Neural cell (in vitro differentiated cells): ENCODE measurements at regions not wholly inside any gene's neighbourhood (a gene's known extent, or its start where the extent isn't known, plus 50 kb on each side); places are given as distances from the start of the nearest gene placed in this dataset.

ENCODE experiments used
- EP300 ChIP-seq: fragments of 450-650 bp; conservative IDR thresholded peaks from 2 replicates; pipeline ENCODE4 v1.6.1; 2014; ENCODE audit warnings: antibody characterized with exemption, mild to moderate bottlenecking, moderate library complexity; ENCODE audit not compliant: poor library complexity, severe bottlenecking
- EZH2 ChIP-seq: fragments of 200-600, 300-800 bp; shearing (Covaris generic), sonication (generic); IDR thresholded peaks from 2 replicates; pipeline ENCODE4 v1.6.1; 2014; ENCODE audit warnings: antibody characterized with exemption, low read length, borderline replicate concordance, mild to moderate bottlenecking; ENCODE audit not compliant: insufficient read depth, poor library complexity, severe bottlenecking
- MXI1 ChIP-seq: fragments of 450-650 bp; conservative IDR thresholded peaks from 2 replicates; pipeline ENCODE4 v1.6.1; 2014; ENCODE audit warnings: antibody characterized with exemption, mild to moderate bottlenecking; ENCODE audit not compliant: poor library complexity, severe bottlenecking
- POLR2AphosphoS5 ChIP-seq: IDR thresholded peaks from 2 replicates; pipeline ENCODE4 v1.6.1; 2012
- RAD21 ChIP-seq: fragments of 450-650 bp; conservative IDR thresholded peaks from 2 replicates; pipeline ENCODE4 v1.6.1; 2014; ENCODE audit warnings: antibody characterized with exemption, mild to moderate bottlenecking, moderate library complexity
- TAF1 ChIP-seq: IDR thresholded peaks from 2 replicates; pipeline ENCODE4 v1.6.1; 2012; ENCODE audit warnings: low read depth
- TF ChIP-seq, protein P1 (sequence below): fragments of 450-650 bp; IDR thresholded peaks from 2 replicates; pipeline ENCODE4 v1.5.1; 2014; ENCODE audit warnings: antibody characterized with exemption, mild to moderate bottlenecking, moderate library complexity; ENCODE audit not compliant: poor library complexity, severe bottlenecking

DNA sequence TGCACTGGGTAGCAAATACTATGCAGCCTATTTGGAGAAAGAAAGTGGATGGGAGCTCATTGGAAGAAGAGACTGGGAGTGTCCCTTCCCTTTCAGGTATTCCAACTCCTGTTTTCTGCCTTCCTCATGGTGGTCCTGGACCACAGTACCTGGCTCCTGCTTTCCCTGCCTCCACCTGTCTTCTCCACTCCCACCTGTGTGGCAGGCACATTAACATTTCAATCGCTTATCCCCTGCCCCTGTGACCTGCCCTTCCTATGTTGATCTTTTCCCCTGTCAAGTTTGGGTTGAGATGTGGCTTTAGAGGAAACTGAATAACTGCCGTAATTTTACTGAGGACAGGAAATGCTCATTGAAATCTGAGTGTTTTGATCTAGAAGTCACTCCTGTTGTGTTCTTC lies 415.8 kb upstream of the PODXL start:
- TF ChIP-seq, protein P1, sequence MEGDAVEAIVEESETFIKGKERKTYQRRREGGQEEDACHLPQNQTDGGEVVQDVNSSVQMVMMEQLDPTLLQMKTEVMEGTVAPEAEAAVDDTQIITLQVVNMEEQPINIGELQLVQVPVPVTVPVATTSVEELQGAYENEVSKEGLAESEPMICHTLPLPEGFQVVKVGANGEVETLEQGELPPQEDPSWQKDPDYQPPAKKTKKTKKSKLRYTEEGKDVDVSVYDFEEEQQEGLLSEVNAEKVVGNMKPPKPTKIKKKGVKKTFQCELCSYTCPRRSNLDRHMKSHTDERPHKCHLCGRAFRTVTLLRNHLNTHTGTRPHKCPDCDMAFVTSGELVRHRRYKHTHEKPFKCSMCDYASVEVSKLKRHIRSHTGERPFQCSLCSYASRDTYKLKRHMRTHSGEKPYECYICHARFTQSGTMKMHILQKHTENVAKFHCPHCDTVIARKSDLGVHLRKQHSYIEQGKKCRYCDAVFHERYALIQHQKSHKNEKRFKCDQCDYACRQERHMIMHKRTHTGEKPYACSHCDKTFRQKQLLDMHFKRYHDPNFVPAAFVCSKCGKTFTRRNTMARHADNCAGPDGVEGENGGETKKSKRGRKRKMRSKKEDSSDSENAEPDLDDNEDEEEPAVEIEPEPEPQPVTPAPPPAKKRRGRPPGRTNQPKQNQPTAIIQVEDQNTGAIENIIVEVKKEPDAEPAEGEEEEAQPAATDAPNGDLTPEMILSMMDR = no peak
- TF ChIP-seq MXI1 = no peak
- TF ChIP-seq TAF1 = no peak
- no peak for TF ChIP-seq EZH2
- no peak for TF ChIP-seq EP300
- TF ChIP-seq POLR2AphosphoS5 = no peak
- no peak for TF ChIP-seq RAD21
